D341Med (cell line): ENCODE measurements at regions not wholly inside any gene's neighbourhood (a gene's known extent, or its start where the extent isn't known, plus 50 kb on each side); places are given as distances from the start of the nearest gene placed in this dataset.
A peak's percentile ranks its signal among the peaks of the same experiment; 100 is the strongest.

ENCODE experiments used
- DNase-seq: peaks from one replicate; pipeline ENCODE4 v3.0.0; 2012; ENCODE audit warnings: low spot score

DNA sequence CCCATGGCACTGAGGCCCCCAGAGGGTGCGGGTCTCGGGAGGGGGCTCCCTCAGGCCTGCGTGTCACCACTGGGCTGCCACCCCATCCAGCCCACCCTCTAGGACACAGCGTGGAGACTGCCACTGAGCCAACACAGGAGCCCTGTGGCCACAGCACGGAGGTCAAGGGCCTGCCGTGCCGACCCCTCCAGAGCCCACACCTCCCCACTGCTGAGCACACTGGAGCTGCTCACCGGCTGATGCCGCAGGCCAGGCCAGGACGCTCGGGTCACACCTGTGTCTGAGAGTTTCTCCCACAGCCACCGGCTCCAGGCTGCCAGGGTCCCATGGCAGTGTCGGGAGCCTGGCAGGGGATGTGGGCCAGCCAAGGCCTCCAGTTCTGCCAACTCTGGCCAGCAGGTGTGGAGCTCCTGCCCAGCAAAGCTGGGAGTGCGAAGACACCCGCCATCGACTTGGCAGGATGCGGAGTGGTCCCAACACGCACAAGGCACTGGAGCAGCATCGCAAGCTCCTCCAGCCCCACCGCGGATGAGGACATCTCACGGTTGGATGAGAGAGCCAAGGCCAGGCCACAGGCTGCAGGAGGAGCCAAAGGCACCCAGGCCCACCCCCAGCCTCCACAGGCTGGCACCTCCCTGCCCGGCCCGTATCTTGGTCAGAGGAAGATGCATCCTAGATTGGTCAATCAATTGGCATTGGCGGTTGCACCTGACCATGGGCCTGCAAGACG lies 187.1 kb downstream of the BRD1 start:
- no peak for DNase-seq

DNA sequence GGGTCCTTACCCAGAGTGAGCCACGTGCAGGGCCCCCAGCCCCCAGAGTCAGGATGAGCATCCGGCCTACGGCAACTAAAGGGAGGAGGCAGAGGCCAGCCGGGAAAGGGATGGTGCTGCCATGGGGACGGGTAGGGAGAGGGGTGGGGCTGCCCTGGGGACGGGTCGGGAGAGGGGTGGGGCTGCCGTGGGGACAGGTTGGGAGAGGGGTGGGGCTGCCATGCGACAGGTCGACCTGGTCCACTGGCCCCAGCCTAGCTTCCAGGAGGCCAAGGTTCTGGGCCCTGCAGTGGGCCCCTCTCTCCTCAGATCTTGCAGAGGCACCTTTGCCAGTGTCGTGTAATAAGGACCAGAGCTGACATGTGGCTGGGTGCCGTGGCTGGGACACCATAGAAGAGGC lies 187.7 kb downstream of the BRD1 start:
- DNase-seq, result no peak

DNA sequence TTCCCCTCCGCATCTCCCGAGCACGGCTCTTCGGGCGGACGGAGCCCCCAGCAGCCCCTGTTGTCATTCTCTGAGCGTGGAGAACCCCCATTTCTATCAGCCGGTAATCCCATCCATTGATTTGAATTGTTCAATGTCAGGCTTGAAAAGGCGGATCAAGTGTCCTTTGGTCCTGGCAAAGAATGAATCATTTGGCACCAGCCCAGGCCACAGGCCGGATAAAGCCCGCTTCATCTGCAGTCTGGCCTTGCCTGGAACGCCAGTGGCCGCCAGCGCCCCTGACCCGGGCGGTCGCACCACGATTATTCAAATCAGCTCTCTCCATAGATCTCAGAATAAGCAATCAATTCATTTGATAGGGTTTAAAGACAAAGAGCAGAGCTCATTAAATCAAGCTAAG lies 188.9 kb downstream of the BRD1 start:
- no peak for DNase-seq

DNA sequence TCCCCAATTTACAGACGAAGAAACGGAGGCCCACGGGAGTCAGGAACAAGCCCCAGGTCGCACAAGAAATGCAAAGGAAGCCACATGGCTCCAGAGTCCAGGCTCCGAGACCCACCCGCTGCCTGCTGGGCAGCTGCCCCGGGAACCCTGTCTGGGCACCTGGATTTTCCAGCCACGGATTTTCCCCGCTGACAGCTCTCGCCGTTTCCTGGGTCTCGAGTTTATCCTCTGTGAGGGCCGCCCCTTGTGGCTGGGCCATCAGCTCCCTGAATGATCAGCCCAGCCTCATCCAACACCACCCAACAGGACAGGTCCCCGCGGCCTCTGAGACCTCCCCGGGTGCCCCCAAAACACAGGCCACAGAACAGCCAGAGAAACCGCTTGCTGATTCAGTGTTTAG lies 189.7 kb downstream of the BRD1 start:
- DNase-seq, result no peak

DNA sequence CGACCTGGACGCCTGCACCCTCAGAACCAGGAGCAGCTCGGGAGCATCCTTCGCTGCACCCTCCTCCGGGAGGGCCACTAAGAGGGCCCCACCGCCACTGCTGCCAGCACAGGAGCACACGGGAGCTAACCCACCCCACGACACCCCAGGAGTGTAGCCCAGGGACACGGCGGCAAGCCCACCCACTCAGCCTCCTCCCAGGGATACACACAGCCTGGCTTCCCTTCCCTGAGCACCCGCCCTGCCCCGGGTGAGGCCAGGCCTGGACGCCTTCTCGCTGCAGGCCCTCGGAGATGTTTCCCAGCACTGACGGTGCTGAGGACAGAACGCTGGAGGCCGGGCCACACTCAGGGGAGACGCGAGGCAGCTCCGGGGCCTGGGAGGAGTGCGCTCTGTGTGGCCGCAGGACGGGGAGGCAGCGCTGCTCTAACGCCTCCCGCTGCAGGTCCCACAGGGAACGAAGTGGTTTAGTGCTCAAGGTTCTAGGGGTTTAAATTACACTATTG lies 190.4 kb downstream of the BRD1 start:
- no peak for DNase-seq

DNA sequence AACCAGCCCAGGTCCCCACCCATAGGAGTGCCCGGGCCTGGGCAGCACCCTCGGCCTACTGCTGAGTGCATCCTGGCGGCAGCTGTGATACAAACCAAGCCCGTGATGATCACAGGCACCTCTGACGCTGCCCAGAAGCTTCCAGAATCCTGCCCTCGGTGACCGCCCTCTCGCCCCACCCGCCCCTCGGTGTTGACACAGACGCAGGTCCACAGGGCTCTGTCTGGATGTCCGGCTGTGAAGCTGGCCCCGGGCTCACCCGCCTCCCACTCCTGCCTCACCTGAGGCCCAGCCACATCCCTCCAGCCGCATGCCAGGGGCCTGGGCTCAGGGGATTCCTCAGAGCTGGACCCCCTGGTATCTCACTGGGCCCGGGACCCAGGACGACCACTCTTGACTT lies 191.0 kb downstream of the BRD1 start:
- DNase-seq, result no peak

DNA sequence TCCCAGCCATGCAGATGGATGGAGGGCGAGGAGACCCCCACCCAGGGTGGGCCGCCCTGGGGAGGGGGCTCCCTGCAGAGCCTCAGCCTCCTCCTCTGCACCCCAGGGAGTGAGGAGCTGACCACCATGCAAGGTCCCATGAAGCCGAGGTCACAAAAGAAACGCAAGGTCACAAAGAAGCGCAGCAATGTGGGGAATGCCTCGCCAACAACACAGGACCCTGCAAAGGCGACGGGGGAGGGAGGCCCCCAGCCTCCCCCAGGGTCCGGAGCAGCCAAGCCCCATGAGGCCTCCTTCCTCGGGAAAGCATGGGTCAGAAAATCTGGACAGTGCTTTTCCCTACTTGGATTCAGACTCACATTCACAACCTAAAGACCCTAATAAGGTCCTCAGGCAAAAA lies 191.5 kb downstream of the BRD1 start:
- no peak for DNase-seq

DNA sequence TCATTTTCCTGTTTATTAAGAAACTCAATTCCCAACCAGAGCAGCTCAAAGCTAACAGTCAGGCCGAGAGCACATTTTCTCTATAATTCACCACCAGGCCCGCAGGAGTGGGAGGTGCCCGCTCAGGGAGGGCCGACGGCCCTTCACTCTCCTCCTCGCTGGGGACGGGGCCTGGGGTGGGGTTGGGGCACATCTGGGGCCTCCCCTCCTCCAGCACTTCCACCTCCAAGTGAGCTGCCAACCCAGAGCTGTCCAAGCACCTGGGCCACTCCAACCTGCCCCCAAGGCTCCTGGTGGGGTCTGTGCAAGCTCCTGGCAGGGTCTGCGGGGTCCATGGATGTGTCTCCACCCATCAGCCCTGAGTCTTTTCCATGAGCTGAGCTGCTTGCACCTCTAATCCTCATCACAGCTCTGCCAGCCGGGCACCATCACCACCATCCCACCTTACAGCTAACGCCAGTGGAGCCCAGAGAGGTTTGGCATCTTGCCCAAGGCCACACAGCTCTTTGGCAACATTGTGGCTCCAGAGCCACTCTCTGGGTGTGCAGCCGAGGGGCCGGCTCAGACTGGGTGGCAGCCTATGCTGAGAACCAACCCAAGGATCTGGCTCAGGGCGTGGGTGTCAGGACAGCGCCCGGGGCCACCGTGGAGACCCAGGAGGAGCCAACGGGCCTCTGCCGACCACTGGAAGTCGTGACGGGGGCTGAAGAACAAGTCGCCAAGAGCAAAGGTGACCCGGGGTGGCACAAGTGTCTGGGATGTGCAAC lies 193.5 kb downstream of the BRD1 start:
- DNase-seq, result no peak

DNA sequence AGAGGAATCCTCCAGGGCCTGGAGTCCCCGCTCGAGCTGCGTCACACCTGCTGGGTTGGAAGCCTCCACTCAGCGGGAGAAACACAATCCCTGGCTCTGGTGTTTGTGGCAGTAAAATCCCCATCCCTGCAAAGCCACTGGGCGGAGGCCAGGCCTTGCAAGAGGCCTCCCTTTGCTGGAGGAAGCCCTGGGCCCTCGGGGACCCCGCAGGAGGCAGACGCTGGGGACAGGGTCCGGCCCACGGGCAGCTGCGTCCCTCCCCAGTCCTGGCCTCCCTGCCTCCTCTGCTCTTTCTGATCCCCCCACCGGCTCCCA lies 194.7 kb downstream of the BRD1 start:
- no peak for DNase-seq

DNA sequence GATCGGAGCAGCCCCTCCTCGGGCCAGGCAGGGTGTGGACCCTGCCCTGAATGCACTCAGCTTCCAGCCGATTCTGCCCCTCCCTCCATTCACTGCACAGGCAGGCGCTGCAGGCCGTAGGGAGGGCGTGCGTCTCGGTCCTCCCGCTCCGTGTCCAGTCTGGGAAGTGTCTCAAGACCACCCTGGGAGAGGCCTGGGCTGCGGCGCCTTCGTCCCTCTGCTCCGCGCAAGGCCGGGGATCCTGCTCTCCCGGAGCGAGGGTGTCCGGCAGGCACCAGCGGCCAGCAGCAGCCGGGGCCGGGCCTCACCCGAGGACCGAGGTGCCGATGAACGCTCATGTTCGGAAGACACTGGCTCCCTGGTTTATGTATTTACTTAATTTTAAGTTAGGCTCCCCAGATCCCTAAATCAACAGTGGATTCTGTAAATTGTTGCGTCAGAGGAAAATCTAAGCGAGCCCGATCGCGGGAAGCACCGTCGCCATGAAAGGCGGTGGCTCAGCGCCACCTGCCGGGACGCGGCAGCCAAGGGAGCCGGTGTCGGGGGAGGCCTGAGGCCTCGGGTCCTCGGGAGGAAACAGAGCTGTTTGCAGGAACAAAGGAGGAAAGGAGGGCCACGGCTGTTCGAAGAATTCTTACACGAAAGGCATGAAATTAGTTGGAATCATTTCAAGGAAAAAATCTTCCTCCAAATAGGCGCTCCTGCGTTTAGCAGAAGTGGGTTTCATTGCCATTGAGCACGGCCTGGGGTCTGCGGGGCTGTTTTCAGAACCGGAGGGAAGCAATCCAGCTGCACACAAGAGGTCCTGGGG lies 195.3 kb downstream of the BRD1 start:
- peak; percentile 88 for DNase-seq

DNA sequence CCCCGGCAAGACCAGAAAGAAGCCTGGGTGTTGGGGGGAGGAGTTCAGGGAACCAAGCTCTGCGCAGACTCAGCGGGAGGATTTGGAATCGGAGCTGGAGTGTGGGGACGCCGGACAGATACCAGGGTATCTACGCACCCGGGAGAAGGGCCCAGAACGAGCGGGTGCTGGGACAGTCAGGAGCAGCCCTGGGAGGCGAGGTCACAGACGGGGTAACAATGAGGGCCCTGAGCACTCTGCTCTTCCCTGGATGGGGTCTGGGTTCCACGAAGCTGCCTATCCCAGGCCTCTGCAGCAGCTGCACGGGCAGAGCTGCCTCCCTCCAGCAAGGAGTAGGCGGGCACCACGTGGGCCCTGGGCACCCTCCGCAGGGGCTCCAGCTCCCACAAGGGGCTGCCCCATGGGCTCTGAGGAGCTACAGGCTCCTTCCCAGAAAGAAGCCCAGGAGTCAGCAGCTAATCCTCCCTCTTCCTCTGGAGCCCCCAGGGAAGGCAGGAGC lies 197.2 kb downstream of the BRD1 start:
- DNase-seq, result no peak

DNA sequence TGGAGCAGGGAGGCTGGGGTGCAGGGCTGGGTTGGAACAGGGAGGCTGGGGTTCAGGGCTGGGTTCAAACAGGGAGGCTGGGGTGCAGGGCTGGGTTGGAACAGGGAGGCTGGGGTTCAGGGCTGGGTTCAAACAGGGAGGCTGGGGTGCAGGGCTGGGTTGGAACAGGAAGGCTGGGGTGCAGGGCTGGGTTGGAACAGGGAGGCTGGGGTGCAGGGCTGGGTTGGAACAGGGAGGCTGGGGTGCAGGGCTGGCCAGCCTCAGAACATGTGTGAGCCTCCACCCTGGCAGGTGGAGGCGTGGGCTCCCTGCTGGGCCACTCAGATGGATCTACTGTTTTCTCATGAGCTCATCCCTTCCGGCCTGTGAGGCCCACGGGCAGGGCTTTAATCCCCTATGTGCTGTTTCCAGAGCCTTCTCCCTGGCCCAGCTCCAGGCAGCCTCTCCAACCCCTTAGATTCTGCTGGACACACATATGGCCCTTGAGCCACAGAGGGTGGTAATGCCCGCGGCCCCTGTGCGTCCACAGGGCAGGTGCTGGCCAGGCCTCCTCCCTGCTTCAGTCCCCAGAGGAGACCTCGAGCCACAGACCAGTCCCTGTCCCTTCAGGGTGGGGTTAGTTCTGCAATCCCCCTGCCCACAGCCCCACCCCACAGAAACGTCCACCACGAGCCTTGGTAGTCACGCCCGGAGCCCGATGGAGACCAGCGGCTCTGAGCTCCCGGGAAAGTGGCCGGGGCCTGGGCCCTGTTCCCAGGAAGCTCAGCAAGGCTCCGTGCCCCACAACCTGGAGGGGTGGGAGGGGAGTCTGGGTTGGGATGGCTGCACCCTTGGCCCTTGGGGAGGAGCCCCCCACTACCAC lies 197.9 kb downstream of the BRD1 start:
- DNase-seq, result no peak

DNA sequence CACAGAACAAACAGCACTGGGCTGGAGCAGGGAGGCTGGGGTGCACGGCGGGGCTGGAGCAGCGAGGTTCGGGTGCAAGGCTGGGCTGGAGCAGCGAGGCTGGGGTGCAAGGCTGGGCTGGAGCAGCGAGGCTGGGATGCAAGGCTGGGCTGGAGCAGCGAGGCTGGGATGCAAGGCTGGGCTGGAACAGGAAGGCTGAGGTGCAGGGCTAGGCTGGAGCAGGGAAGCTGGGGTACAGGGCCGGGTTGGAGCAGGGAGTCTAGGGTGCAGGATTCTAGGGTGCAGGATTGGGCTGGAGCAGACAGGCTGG lies 198.5 kb downstream of the BRD1 start:
- no peak for DNase-seq

DNA sequence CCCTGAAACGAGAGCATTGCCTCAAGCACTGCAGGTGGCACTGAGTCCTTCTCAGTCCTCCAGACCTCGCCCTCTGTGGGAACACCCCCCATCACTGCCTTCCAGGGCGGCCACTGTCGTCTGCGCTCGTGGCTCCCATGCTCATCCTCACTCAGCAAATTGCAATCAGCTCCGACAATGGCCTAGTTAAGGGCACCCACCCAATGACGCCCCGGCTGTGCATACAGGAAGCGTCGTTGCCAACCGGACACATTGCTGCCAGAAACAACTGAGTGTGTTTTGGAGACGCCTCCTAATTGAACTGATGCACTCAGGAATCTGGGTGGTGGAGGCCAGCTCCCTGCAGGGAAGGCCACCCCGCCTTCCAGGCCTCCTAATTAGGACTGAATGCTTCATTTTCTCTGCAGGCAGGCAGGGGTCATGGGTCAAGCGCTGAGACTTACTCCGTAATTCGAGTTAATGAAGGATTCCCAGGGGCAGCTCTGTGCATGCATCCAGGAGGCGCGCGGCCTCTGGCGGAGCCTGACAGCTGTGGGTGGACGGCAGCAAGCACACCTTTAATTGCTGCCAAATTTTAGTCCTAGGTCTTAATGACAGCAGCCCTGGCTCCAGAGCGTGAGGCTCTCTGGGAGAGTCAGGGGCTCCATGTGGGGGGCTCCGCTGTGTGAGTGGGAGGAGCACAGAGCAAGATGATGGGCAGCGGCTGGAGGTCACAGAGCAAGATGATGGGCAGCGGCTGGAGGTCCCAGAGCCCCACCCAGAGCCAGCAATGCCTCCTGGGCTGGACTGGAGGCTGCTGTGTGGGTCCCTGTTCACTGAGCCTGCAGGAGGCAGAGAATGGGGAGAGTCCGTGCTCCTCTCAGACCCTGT lies 199.0 kb downstream of the BRD1 start:
- no peak for DNase-seq

DNA sequence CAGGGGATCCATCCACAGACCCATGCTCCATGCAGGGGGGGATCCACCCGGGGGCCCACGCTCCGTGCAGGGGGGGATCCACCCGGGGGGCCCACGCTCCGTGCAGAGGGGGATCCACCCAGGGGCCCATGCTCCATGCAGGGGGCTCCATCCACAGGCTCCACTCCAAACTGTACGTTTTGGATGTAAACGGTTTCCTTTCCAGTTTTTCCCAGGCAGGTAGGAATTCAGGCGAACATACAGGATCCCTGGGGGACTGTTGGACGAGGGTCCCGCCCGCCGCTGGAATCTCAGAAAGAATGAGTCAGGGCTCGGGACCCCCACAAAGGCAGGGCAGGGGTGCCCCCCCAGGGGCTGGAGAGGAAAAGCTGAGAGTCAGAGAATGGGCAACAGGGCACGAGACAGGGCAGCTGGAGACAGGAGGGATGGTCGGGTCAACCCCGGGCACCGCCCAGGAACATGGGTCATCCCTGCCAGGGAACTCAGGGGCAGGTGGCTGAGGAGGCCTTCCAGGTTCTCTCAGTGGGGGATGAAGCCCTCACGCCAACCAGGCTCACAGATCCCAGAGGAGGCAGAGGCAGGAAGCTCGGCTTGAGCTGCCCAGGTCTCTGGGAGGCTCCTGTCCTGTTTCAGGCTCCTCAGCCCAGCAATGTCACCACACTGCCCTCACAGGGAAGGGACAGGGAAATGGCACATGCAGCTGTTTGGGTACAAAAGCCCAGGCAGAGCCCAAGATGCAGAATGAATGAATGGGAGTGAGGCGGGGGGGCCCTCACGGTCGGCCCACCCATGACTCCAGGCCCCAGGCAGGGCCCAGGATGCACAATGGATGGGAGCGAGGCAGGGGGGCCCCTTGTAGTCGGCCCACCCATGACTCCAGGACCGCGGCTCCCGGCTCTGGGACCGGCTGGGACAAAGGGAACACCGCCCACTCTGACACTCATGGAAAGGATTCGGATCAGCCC lies 200.2 kb downstream of the BRD1 start:
- DNase-seq, result no peak

DNA sequence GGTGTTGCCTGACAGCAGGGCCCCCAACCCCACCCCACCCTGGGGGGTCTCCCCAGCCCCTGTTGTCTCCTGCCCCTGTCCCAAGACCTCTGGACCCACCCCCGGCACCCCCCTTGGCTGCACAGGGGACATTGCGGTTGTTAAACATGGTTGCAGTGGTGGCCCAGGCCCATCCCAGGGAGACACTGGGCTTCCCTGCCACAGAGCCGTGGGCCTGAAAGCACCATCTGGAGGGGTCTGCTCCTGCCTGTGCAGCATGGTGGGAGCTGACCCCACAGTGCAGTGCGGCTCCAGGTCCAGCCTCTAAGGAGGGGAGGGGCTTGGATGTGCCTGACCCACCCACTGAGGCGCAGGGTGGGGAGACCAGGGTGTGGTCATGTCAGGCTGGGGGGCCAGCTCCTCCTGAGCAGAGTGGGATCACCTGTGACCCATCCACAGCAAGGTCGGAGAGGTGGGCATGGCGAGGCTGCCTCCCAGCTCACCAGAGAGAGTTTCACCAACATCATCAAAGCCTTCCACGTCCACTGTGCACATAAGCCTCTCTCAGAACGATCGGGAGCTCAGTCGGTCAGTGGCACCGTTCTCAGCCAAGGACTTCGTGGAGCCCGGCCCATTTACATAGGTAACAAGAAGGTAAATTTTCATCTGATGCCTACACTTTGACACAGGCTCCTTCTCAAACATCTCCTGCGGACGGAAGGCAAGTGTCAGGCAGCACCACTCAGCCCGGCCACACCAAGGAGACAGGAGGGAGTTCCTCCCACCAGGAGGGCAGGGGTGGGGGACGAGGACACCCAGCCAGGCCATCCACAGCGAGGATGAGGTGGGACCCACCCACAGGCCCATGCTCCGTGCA lies 201.1 kb downstream of the BRD1 start:
- no peak for DNase-seq

DNA sequence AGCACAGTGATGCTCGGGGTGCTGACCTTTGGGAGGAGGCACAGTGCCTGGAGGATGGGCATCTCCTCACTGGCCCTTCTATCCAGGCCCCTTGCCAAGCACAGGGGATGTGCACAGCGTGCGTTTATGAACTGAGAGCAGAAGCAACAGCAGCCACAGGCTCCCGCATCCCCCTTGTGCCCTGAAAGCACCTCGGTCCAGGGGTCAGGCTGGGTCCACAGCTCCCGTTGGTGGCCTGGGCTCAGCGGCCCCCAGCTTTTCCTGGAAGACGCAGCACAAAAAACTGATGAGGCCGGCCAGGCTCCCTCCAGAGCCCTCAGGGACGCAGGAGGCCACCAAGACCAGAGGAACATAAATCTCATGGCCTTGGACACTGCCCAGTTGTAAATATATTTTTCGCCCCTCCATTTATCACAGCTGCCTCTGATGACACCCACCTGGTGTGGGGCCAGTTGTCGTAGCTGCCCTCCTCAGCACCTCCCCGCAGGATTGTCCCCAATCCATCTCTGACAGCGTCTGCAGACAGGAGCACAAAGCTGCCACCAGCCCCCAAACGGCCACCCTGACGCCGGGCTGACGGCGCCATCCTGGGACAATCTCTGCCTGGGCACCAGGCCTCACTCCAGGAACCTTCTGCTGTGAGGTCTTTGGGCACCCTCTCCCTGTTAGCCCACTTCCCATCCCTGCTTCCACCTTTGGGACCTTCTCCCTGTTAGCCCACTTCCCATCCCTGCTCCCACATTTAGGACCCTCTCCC lies 203.1 kb downstream of the BRD1 start:
- no peak for DNase-seq

DNA sequence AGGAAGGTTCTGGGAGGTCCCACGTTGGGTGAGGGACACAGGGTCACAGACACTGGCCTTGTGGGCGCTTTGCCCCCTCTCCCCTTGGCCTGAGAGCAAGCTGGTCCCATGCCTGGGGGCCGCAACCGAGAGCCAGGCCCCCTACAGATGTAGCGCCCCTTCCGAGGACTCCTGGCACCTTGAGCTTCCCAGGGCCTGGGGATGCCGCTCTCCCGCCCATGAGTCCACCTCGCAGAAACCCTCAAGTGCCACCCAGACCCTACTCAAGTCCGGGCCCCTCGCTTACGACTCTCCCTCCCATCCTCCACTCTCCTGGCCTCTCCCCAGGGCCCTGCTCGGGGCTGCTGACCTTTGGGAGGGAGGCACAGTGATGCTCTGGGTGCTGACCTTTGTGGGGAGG lies 204.0 kb downstream of the BRD1 start:
- no peak for DNase-seq
